Right ventricle myocardium inferior (tissue), 1 donor: ENCODE measurements at regions not wholly inside any gene's neighbourhood (a gene's known extent, or its start where the extent isn't known, plus 50 kb on each side); places are given as distances from the start of the nearest gene placed in this dataset.

ENCODE experiments used
- ATAC-seq: fragments of 200-7000 bp; cut with Tn5 transposase; one replicate; pipeline ENCODE4 v1.9.1; 2020; ENCODE audit warnings: mild to moderate bottlenecking, moderate library complexity
- DNase-seq: peaks from one replicate; pipeline ENCODE4 v3.0.0; 2021; ENCODE audit errors: missing footprints
- intact Hi-C: fragments of 100-400 bp; cut with DNase I; formaldehyde crosslinking; loops from one replicate; pipeline ENCODE4 v1.11.0; 2022
- donor health status: DM: no; HTN: yes; CAD: no; lungs with severe emphysema.

- ATAC-seq (no peak), DNase-seq (peak; percentile 54)
- intact Hi-C loops: no loop called here
Measured at GRCh38 chr12:123032736-123033391, 52.4 kb downstream of the ARL6IP4 start.
